Activated CD8-positive, alpha-beta T cell treated with anti-CD3 and anti-CD28 coated beads, Interleukin-2, amount 10 ng/mL, durations not matched to agents 7 days and 5 days (primary cell): ENCODE measurements at regions not wholly inside any gene's neighbourhood (a gene's known extent, or its start where the extent isn't known, plus 50 kb on each side); places are given as distances from the start of the nearest gene placed in this dataset.
"Not testable (repeated sequence)": the region's sequence is repeated elsewhere in the genome, so short reads cannot be mapped to it uniquely, and the experiment has no call there.

Source experiments
- ATAC-seq: fragments of 150-1000 bp; cut with Tn5 transposase; one replicate; pipeline ENCODE4 v1.10.0; 2021; ENCODE audit warnings: moderate library complexity
- CTCF ChIA-PET: fragments of 350-600 bp; sonication (Branson Sonifier 250); formaldehyde crosslinking; loops from one replicate; lab custom pipeline; 2021; ENCODE audit warnings: antibody characterized with exemption; lab: Charles Lee
- POLR2A ChIA-PET: fragments of 350-600 bp; sonication (Branson Sonifier 250); formaldehyde crosslinking; loops from one replicate; lab custom pipeline; 2021; ENCODE audit warnings: antibody characterized with exemption; lab: Charles Lee
- DNase-seq: peaks from one replicate; pipeline ENCODE4 v3.0.0-alpha.2; 2020
- H3K27ac Mint-ChIP-seq: one replicate; pipeline ENCODE4 v1.8.0; 2021; ENCODE audit warnings: mild to moderate bottlenecking, mixed read lengths
- H3K27me3 Mint-ChIP-seq: one replicate; pipeline ENCODE4 v1.8.0; 2021; ENCODE audit warnings: low read depth, mixed read lengths
- H3K36me3 Mint-ChIP-seq: one replicate; pipeline ENCODE4 v1.8.0; 2021; ENCODE audit warnings: low read depth, mixed read lengths
- H3K4me1 Mint-ChIP-seq: one replicate; pipeline ENCODE4 v1.8.0; 2021; ENCODE audit warnings: low read depth, mixed read lengths
- H3K4me3 Mint-ChIP-seq: one replicate; pipeline ENCODE4 v1.8.0; 2021; ENCODE audit warnings: mild to moderate bottlenecking, mixed read lengths
- H3K9me3 Mint-ChIP-seq: one replicate; pipeline ENCODE4 v1.8.0; 2022; ENCODE audit warnings: mixed read lengths; ENCODE audit not compliant: insufficient read depth

- Mint-ChIP-seq H3K4me1 (no peaks in the 10 kb centered on the region), H3K4me3 (no peak overlapping the region), H3K27ac (no peak overlapping the region), H3K9me3 (no peaks in the 10 kb centered on the region), H3K27me3 (no peaks in the 10 kb centered on the region), H3K36me3 (no peaks in the 10 kb centered on the region)
- ATAC-seq (no peak), DNase-seq (no peak)
- ChIA-PET POLR2A (no interaction called here), CTCF (no interaction called here)
These were observed 263.6 kb upstream of the AZI2 start for GRCh38 chr3:28612232-28612631.

GRCh38 chr3:28613511-28614106, 265.0 kb upstream of the AZI2 start:
- no peak overlapping the region for H3K4me3 Mint-ChIP-seq
- H3K27ac Mint-ChIP-seq = no peak overlapping the region
- DNase-seq = no peak
- H3K9me3 Mint-ChIP-seq = no peaks in the 10 kb centered on the region
- ATAC-seq = no peak
- CTCF ChIA-PET = no interaction called here
- no peaks in the 10 kb centered on the region for H3K4me1 Mint-ChIP-seq
- no peaks in the 10 kb centered on the region for H3K36me3 Mint-ChIP-seq
- POLR2A ChIA-PET = no interaction called here
- H3K27me3 Mint-ChIP-seq = no peaks in the 10 kb centered on the region

- DNase-seq (no peak), ATAC-seq (no peak)
- no peak overlapping the region for H3K4me3 Mint-ChIP-seq
- no peaks in the 10 kb centered on the region for H3K27me3 Mint-ChIP-seq
- H3K9me3 Mint-ChIP-seq = no peaks in the 10 kb centered on the region
- CTCF ChIA-PET = no interaction called here
- no peaks in the 10 kb centered on the region for H3K36me3 Mint-ChIP-seq
- H3K4me1 Mint-ChIP-seq = no peaks in the 10 kb centered on the region
- no peak overlapping the region for H3K27ac Mint-ChIP-seq
- POLR2A ChIA-PET = no interaction called here
These were observed 266.4 kb upstream of the AZI2 start for GRCh38 chr3:28615071-28615470.

GRCh38 chr3:28615971-28616370, 267.3 kb upstream of the AZI2 start:
- Mint-ChIP-seq H3K9me3 (no peaks in the 10 kb centered on the region), H3K36me3 (no peaks in the 10 kb centered on the region), H3K27ac (no peak overlapping the region), H3K27me3 (no peaks in the 10 kb centered on the region), H3K4me3 (no peak overlapping the region), H3K4me1 (no peaks in the 10 kb centered on the region)
- ChIA-PET CTCF (no interaction called here), POLR2A (no interaction called here)
- ATAC-seq = no peak
- no peak for DNase-seq

- POLR2A ChIA-PET = no interaction called here
- Mint-ChIP-seq H3K36me3 (no peaks in the 10 kb centered on the region), H3K9me3 (no peaks in the 10 kb centered on the region), H3K4me1 (no peaks in the 10 kb centered on the region), H3K4me3 (no peak overlapping the region), H3K27me3 (no peaks in the 10 kb centered on the region), H3K27ac (no peak overlapping the region)
- DNase-seq (no peak), ATAC-seq (no peak)
- CTCF ChIA-PET = no interaction called here
These were observed 269.2 kb upstream of the AZI2 start for GRCh38 chr3:28617821-28618220.

- POLR2A ChIA-PET = no interaction called here
- no peaks in the 10 kb centered on the region for H3K27me3 Mint-ChIP-seq
- no peak overlapping the region for H3K27ac Mint-ChIP-seq
- no peaks in the 10 kb centered on the region for H3K4me1 Mint-ChIP-seq
- no peaks in the 10 kb centered on the region for H3K36me3 Mint-ChIP-seq
- no peak for ATAC-seq
- no peak overlapping the region for H3K4me3 Mint-ChIP-seq
- no peaks in the 10 kb centered on the region for H3K9me3 Mint-ChIP-seq
- no peak for DNase-seq
- CTCF ChIA-PET = no interaction called here
These were observed 274.5 kb upstream of the AZI2 start for GRCh38 chr3:28623106-28623505.

- Mint-ChIP-seq H3K27me3 (no peaks in the 10 kb centered on the region), H3K4me1 (no peaks in the 10 kb centered on the region), H3K27ac (no peak overlapping the region), H3K9me3 (no peaks in the 10 kb centered on the region), H3K4me3 (no peak overlapping the region), H3K36me3 (no peaks in the 10 kb centered on the region)
- POLR2A ChIA-PET = no interaction called here
- CTCF ChIA-PET = no interaction called here
- no peak for ATAC-seq
- DNase-seq = no peak
These were observed 275.5 kb upstream of the AZI2 start for GRCh38 chr3:28624084-28624483.

- H3K4me1 Mint-ChIP-seq, H3K27ac Mint-ChIP-seq, H3K27me3 Mint-ChIP-seq, CTCF ChIA-PET, H3K4me3 Mint-ChIP-seq, DNase-seq, POLR2A ChIA-PET, ATAC-seq, H3K9me3 Mint-ChIP-seq, H3K36me3 Mint-ChIP-seq: not testable (repeated sequence)
These were observed 279.2 kb upstream of the AZI2 start for GRCh38 chr3:28627843-28628242.

GRCh38 chr3:28634019-28634418, 285.4 kb upstream of the AZI2 start:
- CTCF ChIA-PET = no interaction called here
- DNase-seq (no peak), ATAC-seq (no peak)
- H3K4me1 Mint-ChIP-seq = no peaks in the 10 kb centered on the region
- POLR2A ChIA-PET = no interaction called here
- H3K4me3 Mint-ChIP-seq = no peak overlapping the region
- H3K27me3 Mint-ChIP-seq = no peaks in the 10 kb centered on the region
- no peak overlapping the region for H3K27ac Mint-ChIP-seq
- H3K9me3 Mint-ChIP-seq = no peaks in the 10 kb centered on the region
- H3K36me3 Mint-ChIP-seq = no peaks in the 10 kb centered on the region

- CTCF ChIA-PET = no interaction called here
- Mint-ChIP-seq H3K4me1 (no peaks in the 10 kb centered on the region), H3K9me3 (no peaks in the 10 kb centered on the region), H3K27ac (no peak overlapping the region), H3K27me3 (no peaks in the 10 kb centered on the region), H3K36me3 (no peaks in the 10 kb centered on the region), H3K4me3 (no peak overlapping the region)
- DNase-seq (no peak), ATAC-seq (no peak)
- POLR2A ChIA-PET = no interaction called here
These were observed 289.1 kb upstream of the AZI2 start for GRCh38 chr3:28637742-28638141.

- Mint-ChIP-seq H3K4me1 (no peaks in the 10 kb centered on the region), H3K27me3 (no peaks in the 10 kb centered on the region), H3K36me3 (no peaks in the 10 kb centered on the region), H3K9me3 (no peaks in the 10 kb centered on the region), H3K27ac (no peak overlapping the region), H3K4me3 (no peak overlapping the region)
- ChIA-PET CTCF (interaction anchor here (2.0 kb wide), 1 partner anchor 22 kb away, joined by 8 read pairs; no protein-coding TSS in a partner anchor), POLR2A (no interaction called here)
- no peak for ATAC-seq
- DNase-seq = no peak
These were observed 296.5 kb upstream of the AZI2 start for GRCh38 chr3:28645149-28645548.

GRCh38 chr3:28646435-28646834, 297.8 kb upstream of the AZI2 start:
- ATAC-seq = no peak
- no peaks in the 10 kb centered on the region for H3K4me1 Mint-ChIP-seq

GRCh38 chr3:28649266-28649665, 300.6 kb upstream of the AZI2 start:
- H3K36me3 Mint-ChIP-seq = no peaks in the 10 kb centered on the region
- H3K27ac Mint-ChIP-seq = no peak overlapping the region
- H3K4me1 Mint-ChIP-seq = no peaks in the 10 kb centered on the region
- H3K9me3 Mint-ChIP-seq = no peaks in the 10 kb centered on the region
- ChIA-PET POLR2A (no interaction called here), CTCF (no interaction called here)
- ATAC-seq = no peak
- no peak overlapping the region for H3K4me3 Mint-ChIP-seq
- no peaks in the 10 kb centered on the region for H3K27me3 Mint-ChIP-seq
- no peak for DNase-seq

More at GRCh38 chr3:28646435-28646834, 297.8 kb upstream of the AZI2 start:
- DNase-seq = no peak
- H3K9me3 Mint-ChIP-seq = no peaks in the 10 kb centered on the region
- POLR2A ChIA-PET = no interaction called here
- no peaks in the 10 kb centered on the region for H3K27me3 Mint-ChIP-seq
- H3K4me3 Mint-ChIP-seq = no peak overlapping the region
- no peak overlapping the region for H3K27ac Mint-ChIP-seq
- CTCF ChIA-PET = interaction anchor here (2.0 kb wide), 1 partner anchor 21 kb away, joined by 8 read pairs; no protein-coding TSS in a partner anchor
- no peaks in the 10 kb centered on the region for H3K36me3 Mint-ChIP-seq
